C4-2B (cell line): ENCODE measurements at regions not wholly inside any gene's neighbourhood (a gene's known extent, or its start where the extent isn't known, plus 50 kb on each side); places are given as distances from the start of the nearest gene placed in this dataset.

ENCODE experiments used
- H3K27ac ChIP-seq: fragments of 450-650 bp; 2 replicates; pipeline ENCODE4 v1.5.1; 2017
- ZFX ChIP-seq: fragments of 450-650 bp; IDR thresholded peaks from 2 replicates; pipeline ENCODE4 v1.6.1; 2017
- TF ChIP-seq, protein P1 (sequence below): fragments of 450-650 bp; conservative IDR thresholded peaks from 2 replicates; pipeline ENCODE4 v1.5.1; 2017; ENCODE audit warnings: mild to moderate bottlenecking

DNA sequence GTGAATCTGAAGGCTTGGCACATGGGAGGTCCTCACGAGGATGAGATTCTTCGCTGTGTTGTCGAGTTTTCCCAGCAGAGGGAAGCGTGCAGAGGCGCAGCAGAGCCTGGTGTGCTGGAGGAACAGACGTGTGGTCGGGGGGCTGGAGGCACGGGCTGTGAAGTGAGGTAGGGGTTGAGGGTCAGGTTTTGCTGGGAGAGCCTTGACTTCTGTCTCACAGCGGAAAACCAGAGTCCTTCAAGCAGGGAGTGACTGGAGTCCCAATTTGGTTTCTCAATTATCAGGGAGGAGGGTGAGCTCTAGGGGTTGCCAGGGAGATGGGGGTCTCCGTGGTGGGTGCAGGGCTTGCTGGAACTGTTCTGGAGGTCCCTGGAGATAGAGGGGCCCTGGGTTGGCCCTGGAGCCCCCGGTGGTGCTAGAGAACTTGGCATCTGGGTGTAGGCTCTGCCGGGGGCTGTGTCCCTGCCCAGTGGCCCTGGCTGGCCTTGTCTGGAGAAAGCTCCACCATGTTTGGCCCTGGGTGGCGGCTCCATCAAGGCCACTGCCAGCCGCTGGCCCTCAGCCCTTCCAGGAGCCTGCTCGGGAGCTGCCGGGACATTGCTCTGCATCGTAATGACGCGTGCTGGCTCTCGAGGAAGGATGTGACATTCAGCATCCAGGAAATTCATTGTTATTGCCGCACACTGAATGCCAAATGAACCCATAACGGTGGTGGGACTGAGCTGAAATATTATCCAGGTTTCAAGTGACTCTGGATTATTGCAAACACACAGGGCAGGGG, 215.7 kb downstream of the KIF26A start:
- no peak for TF ChIP-seq ZFX
- TF ChIP-seq, protein P1, sequence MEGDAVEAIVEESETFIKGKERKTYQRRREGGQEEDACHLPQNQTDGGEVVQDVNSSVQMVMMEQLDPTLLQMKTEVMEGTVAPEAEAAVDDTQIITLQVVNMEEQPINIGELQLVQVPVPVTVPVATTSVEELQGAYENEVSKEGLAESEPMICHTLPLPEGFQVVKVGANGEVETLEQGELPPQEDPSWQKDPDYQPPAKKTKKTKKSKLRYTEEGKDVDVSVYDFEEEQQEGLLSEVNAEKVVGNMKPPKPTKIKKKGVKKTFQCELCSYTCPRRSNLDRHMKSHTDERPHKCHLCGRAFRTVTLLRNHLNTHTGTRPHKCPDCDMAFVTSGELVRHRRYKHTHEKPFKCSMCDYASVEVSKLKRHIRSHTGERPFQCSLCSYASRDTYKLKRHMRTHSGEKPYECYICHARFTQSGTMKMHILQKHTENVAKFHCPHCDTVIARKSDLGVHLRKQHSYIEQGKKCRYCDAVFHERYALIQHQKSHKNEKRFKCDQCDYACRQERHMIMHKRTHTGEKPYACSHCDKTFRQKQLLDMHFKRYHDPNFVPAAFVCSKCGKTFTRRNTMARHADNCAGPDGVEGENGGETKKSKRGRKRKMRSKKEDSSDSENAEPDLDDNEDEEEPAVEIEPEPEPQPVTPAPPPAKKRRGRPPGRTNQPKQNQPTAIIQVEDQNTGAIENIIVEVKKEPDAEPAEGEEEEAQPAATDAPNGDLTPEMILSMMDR: no peak

DNA sequence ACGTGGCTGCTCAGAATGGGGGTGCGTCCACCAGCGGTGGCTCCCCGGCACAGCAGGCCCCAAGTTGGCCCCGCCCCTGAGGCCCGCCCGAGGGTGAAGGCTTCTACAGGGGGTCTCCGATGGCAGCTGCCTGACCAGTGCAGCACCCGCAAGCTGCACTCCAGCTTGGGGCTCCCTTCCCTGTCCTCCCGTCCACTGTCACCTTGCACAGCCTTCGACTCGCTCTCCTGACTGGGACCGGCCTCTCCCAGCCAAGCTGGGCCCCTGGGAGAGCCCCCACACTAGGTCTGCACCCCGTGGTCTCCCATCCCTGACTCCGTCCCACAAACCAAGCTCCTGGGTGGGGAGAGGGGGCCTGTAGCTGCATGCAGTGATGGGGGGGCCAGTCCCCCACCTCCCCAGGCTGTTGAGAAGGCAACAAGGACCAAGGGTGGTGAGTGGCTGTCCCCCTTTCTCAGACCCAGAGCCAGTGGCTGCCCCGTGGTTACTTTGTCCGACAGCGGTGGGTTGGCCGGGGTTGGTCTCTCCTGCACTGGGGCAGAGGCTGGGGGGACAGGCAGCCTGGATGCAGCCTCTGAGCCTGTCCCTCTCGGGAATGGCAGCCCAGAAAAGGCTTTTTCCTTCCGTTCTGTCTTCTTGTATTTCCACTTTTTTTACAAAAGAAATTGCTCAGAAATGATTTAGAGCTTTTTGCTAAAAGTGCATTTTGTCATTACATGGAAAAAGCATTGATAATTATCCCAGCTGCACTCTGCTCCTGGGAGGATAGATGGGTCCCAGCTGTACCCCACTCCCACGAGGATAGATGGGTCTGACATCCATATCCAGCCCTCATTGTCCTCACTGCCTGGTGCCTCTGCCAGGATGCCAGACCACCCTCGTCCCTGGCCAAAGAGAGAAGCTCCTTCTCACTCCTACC, 217.0 kb downstream of the KIF26A start:
- TF ChIP-seq ZFX: no peak
- TF ChIP-seq, protein P1: no peak
- no peak overlapping the region for H3K27ac ChIP-seq

More for the DNA sequence above, 215.7 kb downstream of the KIF26A start:
- no peak overlapping the region for H3K27ac ChIP-seq

DNA sequence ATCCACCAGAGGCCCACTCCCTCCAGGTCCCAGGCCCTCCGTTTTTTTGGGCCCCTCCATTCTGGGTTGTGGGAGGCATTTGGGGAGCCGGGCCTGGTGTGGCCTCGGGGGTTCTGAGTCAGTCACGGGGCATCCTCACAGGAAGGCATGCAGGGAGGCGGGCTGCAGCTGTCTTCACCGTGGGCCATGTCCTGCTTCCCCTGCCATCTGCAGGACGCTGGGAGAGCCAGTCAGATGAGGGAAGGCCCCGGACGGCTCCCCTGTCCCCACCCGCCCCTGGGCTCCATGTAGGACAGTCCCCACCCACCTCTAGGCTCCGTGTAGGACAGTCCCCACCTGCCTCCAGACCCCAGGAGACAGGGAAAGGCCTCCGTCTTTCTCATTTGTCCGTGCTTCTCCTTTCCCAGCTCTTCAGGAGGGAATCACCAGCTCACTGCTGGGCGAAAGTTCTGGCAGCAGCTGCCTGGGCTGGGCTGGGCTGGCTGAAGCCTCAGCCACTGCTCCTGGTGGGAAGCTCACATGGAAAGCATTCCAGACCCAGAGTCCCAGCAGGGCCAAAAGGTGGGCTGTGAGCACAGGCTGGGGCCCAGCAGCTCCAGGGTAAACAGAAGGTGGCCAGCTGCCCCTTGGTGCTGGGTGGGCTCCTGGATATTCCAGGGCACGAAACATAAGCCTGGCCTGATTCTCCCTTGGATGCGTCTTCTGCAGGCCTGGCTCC, 217.8 kb downstream of the KIF26A start:
- no peak overlapping the region for H3K27ac ChIP-seq
- TF ChIP-seq, protein P1: no peak
- no peak for TF ChIP-seq ZFX

DNA sequence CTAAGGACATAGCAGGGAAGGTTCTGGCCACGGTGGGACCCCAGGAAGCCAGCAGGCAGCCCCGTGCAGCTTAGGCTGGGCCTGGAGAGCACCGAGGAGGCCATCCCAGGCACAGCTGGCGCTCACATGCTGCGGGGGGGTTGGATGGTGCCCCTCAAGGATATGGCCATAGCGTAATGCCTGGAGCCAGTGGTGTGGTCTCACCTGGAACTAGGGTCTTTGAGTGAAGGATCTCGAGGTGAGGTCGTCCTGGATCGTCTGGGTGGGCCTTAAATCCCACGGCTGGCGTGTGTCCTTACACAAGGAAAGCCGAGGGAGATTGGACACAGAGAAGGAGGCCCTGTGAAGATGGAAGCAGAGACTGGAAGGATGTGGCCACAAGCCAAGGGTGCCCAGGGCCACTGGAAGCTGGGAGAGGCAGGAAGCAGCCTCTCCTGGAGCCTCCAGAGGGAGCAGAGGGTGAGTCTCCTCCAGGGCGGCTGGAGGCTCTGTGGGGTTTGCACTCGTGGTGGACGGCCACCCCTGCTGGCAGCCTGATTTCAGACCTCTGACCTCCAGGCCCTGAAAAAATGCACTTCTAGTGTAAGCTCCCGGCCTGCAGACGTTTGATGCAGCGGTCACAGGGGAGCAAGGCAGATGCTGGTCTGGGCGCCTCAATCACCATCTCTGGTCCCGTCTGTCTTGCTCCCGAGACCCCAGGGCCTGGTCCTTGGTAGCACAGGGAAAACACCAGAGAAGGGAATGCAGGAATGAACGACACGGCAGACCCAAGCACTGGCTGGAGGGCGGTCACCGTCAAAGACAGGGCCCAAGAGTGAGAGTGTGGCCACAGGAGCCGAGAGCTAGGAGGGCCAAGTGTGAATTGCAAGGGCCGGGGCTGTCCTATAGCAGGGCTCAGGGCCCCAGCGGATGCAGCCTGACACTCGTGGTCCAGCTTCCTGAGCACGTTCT, 218.6 kb downstream of the KIF26A start:
- TF ChIP-seq ZFX: no peak
- TF ChIP-seq, protein P1: no peak
- no peak overlapping the region for H3K27ac ChIP-seq

DNA sequence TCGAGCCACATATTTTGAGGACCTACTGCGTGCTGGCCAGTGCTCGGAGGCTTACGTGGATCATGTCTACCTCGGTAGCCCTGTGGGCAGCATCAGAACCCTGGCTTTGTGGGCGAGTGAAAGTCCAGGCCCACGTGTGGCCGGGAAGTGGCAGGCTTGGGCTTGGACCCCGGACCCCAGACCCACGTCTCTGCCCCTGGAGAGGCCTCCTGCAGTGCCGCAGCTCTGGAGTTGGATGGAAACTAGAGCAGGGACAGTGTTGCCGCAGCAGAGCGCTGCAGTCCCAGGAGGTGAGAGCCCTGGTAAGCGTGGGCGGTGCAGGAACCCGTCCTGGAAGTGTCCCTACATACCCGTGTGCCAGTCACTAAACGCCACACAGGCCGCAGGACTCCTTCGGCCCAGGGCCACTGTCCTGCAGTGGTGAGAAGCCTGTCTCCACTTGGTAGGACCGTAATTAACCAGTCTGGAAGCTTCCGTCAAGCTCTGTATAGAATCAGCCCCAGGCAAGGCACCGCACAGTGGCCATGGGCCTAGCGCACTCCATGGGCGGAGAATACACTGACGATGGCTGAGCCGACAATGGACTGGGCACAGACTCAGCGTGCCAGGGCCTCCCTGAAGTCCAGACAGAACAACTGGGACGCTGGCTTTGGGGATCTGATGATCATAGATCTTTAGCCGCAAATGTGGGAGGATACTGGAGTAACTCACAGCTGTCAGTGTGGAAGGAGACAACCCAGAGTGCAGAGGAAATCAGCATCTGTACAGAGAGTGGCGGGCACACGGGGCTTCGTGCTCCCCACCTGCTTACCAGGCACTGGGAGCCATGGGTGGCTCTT, 219.5 kb downstream of the KIF26A start:
- no peak overlapping the region for H3K27ac ChIP-seq
- TF ChIP-seq, protein P1: no peak
- TF ChIP-seq ZFX: no peak
